Testis (tissue), 2 donors: ENCODE measurements at regions not wholly inside any gene's neighbourhood (a gene's known extent, or its start where the extent isn't known, plus 50 kb on each side); places are given as distances from the start of the nearest gene placed in this dataset.

ENCODE experiments used
- CTCF ChIP-seq, 3 experiments: fragments of 450-650 bp in 2 of 3; fragments of 200-600 bp in 1 of 3; sonication (generic) in 1 of 3; IDR thresholded peaks; one replicate each; pipeline ENCODE4 v1.5.1; 2016 to 2019; ENCODE audit warnings: antibody characterized with exemption in 3 of 3, mild to moderate bottlenecking in 2 of 3, moderate library complexity in 1 of 3
- POLR2A ChIP-seq: fragments of 450-650 bp; IDR thresholded peaks from one replicate; pipeline ENCODE4 v1.6.1; 2017; ENCODE audit warnings: antibody characterized with exemption, mild to moderate bottlenecking, moderate library complexity

- TF ChIP-seq CTCF (IDR thresholded peaks at IDR 0.05) (no peak), POLR2A (no peak)
These were observed 998.1 kb downstream of the TLE1 start for GRCh38 chr9:80691229-80691628.
